IMR-90 (cell line): ENCODE measurements at regions not wholly inside any gene's neighbourhood (a gene's known extent, or its start where the extent isn't known, plus 50 kb on each side); places are given as distances from the start of the nearest gene placed in this dataset.

Source experiments
- CEBPB ChIP-seq: IDR thresholded peaks from 2 replicates; pipeline ENCODE4 v1.6.1; 2012; ENCODE audit warnings: low read depth, low read length, improper control_type of control experiment
- MAFK ChIP-seq: IDR thresholded peaks from 2 replicates; pipeline ENCODE4 v1.6.1; 2012; ENCODE audit warnings: low read depth, low read length, improper control_type of control experiment

GRCh38 chr14:85187521-85187920, 342.4 kb upstream of the FLRT2 start:
- TF ChIP-seq CEBPB (no peak), MAFK (no peak)
